ENCODE measurements at regions not wholly inside any gene's neighbourhood (a gene's known extent, or its start where the extent isn't known, plus 50 kb on each side); places are given as distances from the start of the nearest gene placed in this dataset.

- ChIA-PET POLR2A (no interaction called here), CTCF (no interaction called here)
- Histone ChIP-seq H3K4me1 (ENCODE audit: insufficient read depth, low read length) (no peaks in the 10 kb centered on the region), H3K4me3 (ENCODE audit: low read length) (no peak overlapping the region), H3K36me3 (ENCODE audit: insufficient read depth, low read length) (no peaks in the 10 kb centered on the region), H3K27ac (ENCODE audit: low read depth in 1 of 2, low read length in 2 of 2) (no peak overlapping the region), H3K9me3 (ENCODE audit: control insufficient read depth in 1 of 2, insufficient read depth in 1 of 2, low read length in 2 of 2) (peaks cover 0 to 4% of the 10 kb centered on the region in 2 experiments), H3K27me3 (ENCODE audit: control insufficient read depth in 1 of 2, insufficient read depth in 2 of 2, low read length in 2 of 2) (no peaks in the 10 kb centered on the region)
- no peak for TF ChIP-seq CTCF (IDR thresholded peaks at IDR 0.05)
- Mint-ChIP-seq H3K4me1 (ENCODE audit: low read depth) (no peaks in the 10 kb centered on the region), H3K4me3 (no peak overlapping the region), H3K27me3 (no peaks in the 10 kb centered on the region), H3K9me3 (peaks cover 7% of the 10 kb centered on the region), H3K27ac (no peak overlapping the region), H3K36me3 (ENCODE audit: low read depth) (no peaks in the 10 kb centered on the region)
- DNase-seq = no peak
- ATAC-seq (ENCODE audit: poor library complexity) = no peak
- intact Hi-C loops (cut with DNase I, micrococcal nuclease) = no loop called here
Measured at GRCh38 chr3:145197821-145198220, 963.2 kb downstream of the PLOD2 start.

- H3K27me3 ChIP-seq (ENCODE audit: control insufficient read depth in 1 of 2, insufficient read depth in 2 of 2, low read length in 2 of 2) = no peaks in the 10 kb centered on the region
- no peak overlapping the region for H3K4me3 ChIP-seq (ENCODE audit: low read length)
- CTCF ChIA-PET = no interaction called here
Measured at GRCh38 chr3:145209561-145209960, 951.4 kb downstream of the PLOD2 start.

GRCh38 chr3:145219355-145220235 lies 941.4 kb downstream of the PLOD2 start:
- ChIA-PET CTCF (no interaction called here), POLR2A (no interaction called here)
- Mint-ChIP-seq H3K4me1 (ENCODE audit: low read depth) (no peaks in the 10 kb centered on the region), H3K4me3 (no peak overlapping the region), H3K27me3 (no peaks in the 10 kb centered on the region), H3K9me3 (peaks cover 7% of the 10 kb centered on the region), H3K27ac (no peak overlapping the region), H3K36me3 (ENCODE audit: low read depth) (no peaks in the 10 kb centered on the region)
- DNase-seq (no peak), ATAC-seq (ENCODE audit: poor library complexity) (no peak)
- no peak for TF ChIP-seq CTCF (IDR thresholded peaks at IDR 0.05)
- H3K27ac ChIP-seq (ENCODE audit: low read depth in 1 of 2, low read length in 2 of 2) = no peak overlapping the region
- intact Hi-C loops (cut with DNase I, micrococcal nuclease) = no loop called here
- peaks cover 0 to 3% of the 10 kb centered on the region in 2 experiments for H3K9me3 ChIP-seq (ENCODE audit: control insufficient read depth in 1 of 2, insufficient read depth in 1 of 2, low read length in 2 of 2)
- no peak overlapping the region for H3K4me3 ChIP-seq (ENCODE audit: low read length)
- H3K36me3 ChIP-seq (ENCODE audit: insufficient read depth, low read length) = no peaks in the 10 kb centered on the region
- no peaks in the 10 kb centered on the region for H3K27me3 ChIP-seq (ENCODE audit: control insufficient read depth in 1 of 2, insufficient read depth in 2 of 2, low read length in 2 of 2)
- H3K4me1 ChIP-seq (ENCODE audit: insufficient read depth, low read length) = no peaks in the 10 kb centered on the region

More at GRCh38 chr3:145209561-145209960, 951.4 kb downstream of the PLOD2 start:
- H3K4me1 ChIP-seq (ENCODE audit: insufficient read depth, low read length) = no peaks in the 10 kb centered on the region
- H3K9me3 ChIP-seq (ENCODE audit: control insufficient read depth in 1 of 2, insufficient read depth in 1 of 2, low read length in 2 of 2) = no peaks in the 10 kb centered on the region
- Mint-ChIP-seq H3K9me3 (peaks cover 2% of the 10 kb centered on the region), H3K4me3 (no peak overlapping the region), H3K36me3 (ENCODE audit: low read depth) (no peaks in the 10 kb centered on the region), H3K27me3 (no peaks in the 10 kb centered on the region), H3K4me1 (ENCODE audit: low read depth) (no peaks in the 10 kb centered on the region), H3K27ac (no peak overlapping the region)
- TF ChIP-seq CTCF (IDR thresholded peaks at IDR 0.05) = no peak
- H3K27ac ChIP-seq (ENCODE audit: low read depth in 1 of 2, low read length in 2 of 2) = no peak overlapping the region
- no peak for DNase-seq
- POLR2A ChIA-PET = no interaction called here
- intact Hi-C loops (cut with DNase I, micrococcal nuclease) = no loop called here
- no peaks in the 10 kb centered on the region for H3K36me3 ChIP-seq (ENCODE audit: insufficient read depth, low read length)
- ATAC-seq (ENCODE audit: poor library complexity) = no peak
